C4-2B (cell line): ENCODE measurements at regions not wholly inside any gene's neighbourhood (a gene's known extent, or its start where the extent isn't known, plus 50 kb on each side); places are given as distances from the start of the nearest gene placed in this dataset.

ENCODE experiments used
- H3K27ac ChIP-seq: fragments of 450-650 bp; 2 replicates; pipeline ENCODE4 v1.5.1; 2017
- ZFX ChIP-seq: fragments of 450-650 bp; IDR thresholded peaks from 2 replicates; pipeline ENCODE4 v1.6.1; 2017
- TF ChIP-seq, protein P1 (sequence below): fragments of 450-650 bp; conservative IDR thresholded peaks from 2 replicates; pipeline ENCODE4 v1.5.1; 2017; ENCODE audit warnings: mild to moderate bottlenecking

- TF ChIP-seq, protein P1, sequence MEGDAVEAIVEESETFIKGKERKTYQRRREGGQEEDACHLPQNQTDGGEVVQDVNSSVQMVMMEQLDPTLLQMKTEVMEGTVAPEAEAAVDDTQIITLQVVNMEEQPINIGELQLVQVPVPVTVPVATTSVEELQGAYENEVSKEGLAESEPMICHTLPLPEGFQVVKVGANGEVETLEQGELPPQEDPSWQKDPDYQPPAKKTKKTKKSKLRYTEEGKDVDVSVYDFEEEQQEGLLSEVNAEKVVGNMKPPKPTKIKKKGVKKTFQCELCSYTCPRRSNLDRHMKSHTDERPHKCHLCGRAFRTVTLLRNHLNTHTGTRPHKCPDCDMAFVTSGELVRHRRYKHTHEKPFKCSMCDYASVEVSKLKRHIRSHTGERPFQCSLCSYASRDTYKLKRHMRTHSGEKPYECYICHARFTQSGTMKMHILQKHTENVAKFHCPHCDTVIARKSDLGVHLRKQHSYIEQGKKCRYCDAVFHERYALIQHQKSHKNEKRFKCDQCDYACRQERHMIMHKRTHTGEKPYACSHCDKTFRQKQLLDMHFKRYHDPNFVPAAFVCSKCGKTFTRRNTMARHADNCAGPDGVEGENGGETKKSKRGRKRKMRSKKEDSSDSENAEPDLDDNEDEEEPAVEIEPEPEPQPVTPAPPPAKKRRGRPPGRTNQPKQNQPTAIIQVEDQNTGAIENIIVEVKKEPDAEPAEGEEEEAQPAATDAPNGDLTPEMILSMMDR = no peak
- no peak for TF ChIP-seq ZFX
- no peak overlapping the region for H3K27ac ChIP-seq
Measured at GRCh38 chr7:70915067-70915466, 216.9 kb upstream of the GALNT17 start.

DNA sequence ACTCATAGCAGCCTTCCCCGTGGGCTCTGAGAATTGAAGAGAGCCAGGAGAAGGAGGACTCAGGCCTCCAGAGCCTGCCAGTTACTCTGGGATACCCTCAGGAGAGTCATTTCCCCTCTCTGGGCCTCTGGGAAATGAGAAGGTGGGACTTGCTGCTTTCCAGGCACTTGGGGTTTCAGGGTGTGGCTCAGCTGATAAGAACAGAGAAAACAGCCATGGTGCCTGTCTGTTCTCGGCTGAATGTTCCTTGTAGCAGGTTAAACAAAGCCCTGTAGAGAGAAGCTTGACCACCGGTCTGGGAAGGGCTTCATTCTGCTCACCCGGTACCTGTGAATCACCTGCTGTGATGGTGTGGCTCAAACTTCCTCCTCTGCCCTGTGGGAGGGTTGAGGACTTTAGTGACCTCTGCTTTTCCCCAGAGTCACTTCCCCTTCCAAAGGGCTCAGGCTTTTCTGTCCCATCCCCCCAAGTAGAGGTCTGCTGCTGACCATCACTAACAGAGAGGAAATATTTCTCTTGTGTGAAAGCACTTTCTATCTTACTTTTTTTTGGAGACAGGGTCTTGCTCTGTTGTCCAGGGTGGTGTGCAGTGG lies 212.4 kb upstream of the GALNT17 start:
- TF ChIP-seq, protein P1 = no peak
- no peak for TF ChIP-seq ZFX
- H3K27ac ChIP-seq = no peak overlapping the region

DNA sequence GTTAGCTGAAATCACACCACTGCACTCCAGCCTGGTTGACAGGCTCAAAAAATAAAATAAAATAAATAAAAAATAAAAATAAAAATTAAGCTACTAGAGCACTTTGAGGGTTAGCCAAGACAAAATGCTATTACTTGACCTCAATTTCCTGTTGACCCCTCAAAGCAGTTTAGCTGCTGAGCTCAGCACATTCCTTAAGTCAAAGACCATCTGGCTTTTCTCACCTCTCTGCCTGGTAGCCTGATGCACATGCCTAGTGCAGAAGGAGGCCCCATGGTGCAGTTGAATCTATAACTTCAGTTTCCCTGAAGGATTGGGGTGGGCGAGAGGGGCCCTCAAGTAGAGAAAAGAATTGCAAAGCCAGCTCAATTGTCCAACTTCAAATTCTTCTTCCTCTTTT lies 211.1 kb upstream of the GALNT17 start:
- H3K27ac ChIP-seq = no peak overlapping the region
- TF ChIP-seq ZFX = no peak
- TF ChIP-seq, protein P1 = no peak

- no peak overlapping the region for H3K27ac ChIP-seq
- no peak for TF ChIP-seq ZFX
- TF ChIP-seq, protein P1 = no peak
Measured at GRCh38 chr7:70923181-70923845, 208.6 kb upstream of the GALNT17 start.

DNA sequence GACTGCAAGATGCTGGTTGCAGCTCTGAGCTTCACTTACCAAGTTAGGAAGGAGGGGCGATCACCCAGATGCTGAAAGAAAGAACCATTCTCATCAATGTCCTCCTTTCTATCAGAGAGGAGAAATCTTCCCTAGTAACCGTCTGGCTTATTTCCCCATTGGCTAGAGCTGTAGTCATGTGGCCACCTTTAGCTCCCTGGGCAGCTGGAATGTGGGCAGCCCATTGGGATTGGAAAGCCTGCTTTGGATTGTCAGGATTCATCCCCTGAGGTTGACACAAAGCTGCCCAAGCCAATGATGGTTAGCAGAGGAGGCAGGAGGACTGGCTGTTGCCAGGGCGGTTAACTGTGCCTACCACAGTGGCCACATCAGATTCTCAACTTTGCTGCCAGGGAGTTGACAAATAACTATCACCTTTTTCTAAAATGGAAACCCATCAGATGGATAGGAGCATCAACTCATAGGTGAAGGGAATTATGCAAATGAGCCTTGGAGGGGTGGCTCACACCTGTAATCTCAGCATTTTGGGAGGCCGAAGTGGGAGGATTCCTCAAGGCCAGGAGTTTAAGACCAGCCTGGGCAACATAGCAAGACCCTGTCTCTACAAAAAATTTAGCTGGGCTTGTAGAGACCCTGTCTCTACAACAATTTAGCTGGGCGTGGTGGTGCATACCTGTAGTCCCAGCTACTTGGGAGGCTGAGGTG lies 206.4 kb upstream of the GALNT17 start:
- TF ChIP-seq, protein P1 = no peak
- TF ChIP-seq ZFX = no peak
- H3K27ac ChIP-seq = no peak overlapping the region

DNA sequence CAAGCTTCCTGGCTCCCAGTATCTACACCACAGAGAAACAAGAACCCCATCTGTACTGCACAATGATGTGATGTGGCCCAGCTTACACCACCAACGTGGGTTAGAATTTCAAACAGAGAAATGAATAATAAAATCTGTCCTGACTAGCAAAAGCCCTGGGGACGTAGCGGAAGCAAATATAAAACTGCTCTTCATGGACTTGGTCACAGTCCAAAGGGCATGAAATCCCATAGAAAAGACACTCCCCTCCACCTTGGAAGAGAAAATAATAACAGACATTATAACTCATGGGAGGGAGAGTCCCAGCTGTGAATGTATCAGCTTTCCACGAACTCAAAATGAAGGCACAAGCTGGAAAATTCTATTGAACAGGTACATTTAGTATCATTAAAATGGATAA lies 205.3 kb upstream of the GALNT17 start:
- no peak overlapping the region for H3K27ac ChIP-seq
- no peak for TF ChIP-seq ZFX
- TF ChIP-seq, protein P1 = no peak

DNA sequence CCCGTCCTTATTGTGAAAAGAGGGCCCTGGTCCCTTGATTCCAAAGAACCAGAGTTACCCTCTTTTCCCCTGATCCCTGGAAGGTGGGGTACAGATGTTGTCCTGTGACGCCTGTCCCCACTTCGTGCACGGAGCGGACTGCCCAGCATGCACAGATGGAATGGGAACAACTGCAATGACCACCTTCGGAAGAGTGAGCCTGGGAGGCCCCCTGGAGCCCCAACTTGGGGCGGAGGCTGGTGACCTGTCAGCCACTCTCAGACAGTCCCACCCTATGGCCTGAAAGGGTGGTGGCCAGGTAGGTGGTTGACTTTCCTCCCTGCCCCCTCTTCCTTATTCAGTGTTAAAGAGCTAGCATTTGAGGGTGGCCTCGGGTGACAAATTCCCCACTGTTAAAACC lies 196.6 kb upstream of the GALNT17 start:
- TF ChIP-seq ZFX = no peak
- TF ChIP-seq, protein P1 = no peak
- H3K27ac ChIP-seq = no peak overlapping the region
